ENCODE measurements at regions not wholly inside any gene's neighbourhood (a gene's known extent, or its start where the extent isn't known, plus 50 kb on each side); places are given as distances from the start of the nearest gene placed in this dataset.

GRCh38 chr14:101193106-101193844, 289.8 kb upstream of the RTL1 start:
- TF ChIP-seq, protein P1, sequence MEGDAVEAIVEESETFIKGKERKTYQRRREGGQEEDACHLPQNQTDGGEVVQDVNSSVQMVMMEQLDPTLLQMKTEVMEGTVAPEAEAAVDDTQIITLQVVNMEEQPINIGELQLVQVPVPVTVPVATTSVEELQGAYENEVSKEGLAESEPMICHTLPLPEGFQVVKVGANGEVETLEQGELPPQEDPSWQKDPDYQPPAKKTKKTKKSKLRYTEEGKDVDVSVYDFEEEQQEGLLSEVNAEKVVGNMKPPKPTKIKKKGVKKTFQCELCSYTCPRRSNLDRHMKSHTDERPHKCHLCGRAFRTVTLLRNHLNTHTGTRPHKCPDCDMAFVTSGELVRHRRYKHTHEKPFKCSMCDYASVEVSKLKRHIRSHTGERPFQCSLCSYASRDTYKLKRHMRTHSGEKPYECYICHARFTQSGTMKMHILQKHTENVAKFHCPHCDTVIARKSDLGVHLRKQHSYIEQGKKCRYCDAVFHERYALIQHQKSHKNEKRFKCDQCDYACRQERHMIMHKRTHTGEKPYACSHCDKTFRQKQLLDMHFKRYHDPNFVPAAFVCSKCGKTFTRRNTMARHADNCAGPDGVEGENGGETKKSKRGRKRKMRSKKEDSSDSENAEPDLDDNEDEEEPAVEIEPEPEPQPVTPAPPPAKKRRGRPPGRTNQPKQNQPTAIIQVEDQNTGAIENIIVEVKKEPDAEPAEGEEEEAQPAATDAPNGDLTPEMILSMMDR (IDR thresholded peaks at IDR 0.05): no peak
- no peak for TF ChIP-seq ZFX (IDR thresholded peaks at IDR 0.05; ENCODE audit: borderline replicate concordance)

Measured in 22Rv1 (cell line).